Peyer's patch (tissue), 4 donors: ENCODE measurements at regions not wholly inside any gene's neighbourhood (a gene's known extent, or its start where the extent isn't known, plus 50 kb on each side); places are given as distances from the start of the nearest gene placed in this dataset.

ENCODE experiments used
- POLR2A ChIP-seq, 2 donors: fragments of 450-650 bp; IDR thresholded peaks; one replicate each; pipeline ENCODE4 v1.5.1; 2017; ENCODE audit warnings: antibody characterized with exemption in 2 of 2, mild to moderate bottlenecking in 2 of 2, moderate library complexity in 2 of 2
- TF ChIP-seq, protein P1 (sequence below), 6 experiments: fragments of 450-650 bp in 4 of 6; fragments of 200-600 bp in 2 of 6; sonication (generic) in 1 of 6; IDR thresholded peaks; one replicate each; pipeline ENCODE4 v1.5.1; 2017 to 2019; ENCODE audit warnings: antibody characterized with exemption in 6 of 6, mild to moderate bottlenecking in 3 of 6, moderate library complexity in 1 of 6

DNA sequence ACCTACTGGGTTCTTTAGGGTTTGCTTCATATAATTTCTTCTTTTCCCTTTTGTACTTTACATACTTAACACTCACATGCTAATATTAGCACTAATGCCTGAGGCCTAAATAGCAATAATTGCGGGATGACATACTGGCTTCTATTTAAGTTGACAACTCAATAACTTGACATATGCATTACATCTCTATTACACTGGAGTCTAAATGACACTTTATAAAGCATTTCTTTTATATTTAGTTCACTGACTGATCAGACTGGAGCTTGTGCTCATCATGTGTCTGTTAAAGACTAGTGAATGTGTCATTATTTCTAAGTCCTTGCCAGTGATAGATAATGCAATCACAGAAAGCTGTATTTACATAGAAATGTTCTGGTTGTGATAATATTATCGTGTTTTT is 472.1 kb upstream of the SEMA3A start:
- TF ChIP-seq, protein P1, sequence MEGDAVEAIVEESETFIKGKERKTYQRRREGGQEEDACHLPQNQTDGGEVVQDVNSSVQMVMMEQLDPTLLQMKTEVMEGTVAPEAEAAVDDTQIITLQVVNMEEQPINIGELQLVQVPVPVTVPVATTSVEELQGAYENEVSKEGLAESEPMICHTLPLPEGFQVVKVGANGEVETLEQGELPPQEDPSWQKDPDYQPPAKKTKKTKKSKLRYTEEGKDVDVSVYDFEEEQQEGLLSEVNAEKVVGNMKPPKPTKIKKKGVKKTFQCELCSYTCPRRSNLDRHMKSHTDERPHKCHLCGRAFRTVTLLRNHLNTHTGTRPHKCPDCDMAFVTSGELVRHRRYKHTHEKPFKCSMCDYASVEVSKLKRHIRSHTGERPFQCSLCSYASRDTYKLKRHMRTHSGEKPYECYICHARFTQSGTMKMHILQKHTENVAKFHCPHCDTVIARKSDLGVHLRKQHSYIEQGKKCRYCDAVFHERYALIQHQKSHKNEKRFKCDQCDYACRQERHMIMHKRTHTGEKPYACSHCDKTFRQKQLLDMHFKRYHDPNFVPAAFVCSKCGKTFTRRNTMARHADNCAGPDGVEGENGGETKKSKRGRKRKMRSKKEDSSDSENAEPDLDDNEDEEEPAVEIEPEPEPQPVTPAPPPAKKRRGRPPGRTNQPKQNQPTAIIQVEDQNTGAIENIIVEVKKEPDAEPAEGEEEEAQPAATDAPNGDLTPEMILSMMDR (IDR thresholded peaks at IDR 0.05) = no peak
- no peak for TF ChIP-seq POLR2A (IDR thresholded peaks at IDR 0.05)
